Suprapubic skin (tissue), 3 donors: ENCODE measurements at regions not wholly inside any gene's neighbourhood (a gene's known extent, or its start where the extent isn't known, plus 50 kb on each side); places are given as distances from the start of the nearest gene placed in this dataset.

Experiments
- EP300 ChIP-seq: sonication (generic); formaldehyde crosslinking; IDR thresholded peaks from one replicate; pipeline ENCODE4 v1.6.1; 2017; ENCODE audit warnings: antibody characterized with exemption
- POLR2A ChIP-seq, 2 donors: fragments of 450-650 bp; IDR thresholded peaks; one replicate each; pipeline ENCODE4 v1.6.1; 2017; ENCODE audit warnings: antibody characterized with exemption in 2 of 2, mild to moderate bottlenecking in 2 of 2, moderate library complexity in 2 of 2
- TF ChIP-seq, protein P1 (sequence below), 2 donors: fragments of 200-600 bp in 1 of 2; fragments of 450-650 bp in 1 of 2; sonication (generic) in 1 of 2; IDR thresholded peaks; one replicate each; pipeline ENCODE4 v1.5.1; 2016 to 2019; ENCODE audit warnings: antibody characterized with exemption in 2 of 2, mild to moderate bottlenecking in 1 of 2, moderate library complexity in 1 of 2

DNA sequence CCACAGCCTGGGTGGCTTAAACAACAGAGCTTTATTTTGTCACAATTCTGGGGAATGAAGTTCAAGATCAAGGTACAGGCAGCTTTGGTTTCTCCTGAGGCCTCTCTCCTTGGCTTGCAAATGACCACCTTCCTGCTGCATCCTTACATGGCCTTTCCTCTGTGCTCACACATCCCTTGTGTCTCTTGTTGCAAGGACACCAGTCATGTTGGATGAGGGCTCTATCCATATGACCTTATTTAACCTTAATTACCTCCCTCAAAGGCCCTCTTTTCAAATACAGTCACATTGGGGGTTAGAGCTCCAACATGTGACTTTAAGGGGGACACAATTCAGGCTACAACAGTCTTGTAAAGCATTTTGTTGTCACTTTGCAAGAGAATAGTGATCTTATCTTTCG, 65.0 kb upstream of the PLXNA4 start:
- TF ChIP-seq POLR2A (IDR thresholded peaks at IDR 0.05), result no peak
- TF ChIP-seq, protein P1, sequence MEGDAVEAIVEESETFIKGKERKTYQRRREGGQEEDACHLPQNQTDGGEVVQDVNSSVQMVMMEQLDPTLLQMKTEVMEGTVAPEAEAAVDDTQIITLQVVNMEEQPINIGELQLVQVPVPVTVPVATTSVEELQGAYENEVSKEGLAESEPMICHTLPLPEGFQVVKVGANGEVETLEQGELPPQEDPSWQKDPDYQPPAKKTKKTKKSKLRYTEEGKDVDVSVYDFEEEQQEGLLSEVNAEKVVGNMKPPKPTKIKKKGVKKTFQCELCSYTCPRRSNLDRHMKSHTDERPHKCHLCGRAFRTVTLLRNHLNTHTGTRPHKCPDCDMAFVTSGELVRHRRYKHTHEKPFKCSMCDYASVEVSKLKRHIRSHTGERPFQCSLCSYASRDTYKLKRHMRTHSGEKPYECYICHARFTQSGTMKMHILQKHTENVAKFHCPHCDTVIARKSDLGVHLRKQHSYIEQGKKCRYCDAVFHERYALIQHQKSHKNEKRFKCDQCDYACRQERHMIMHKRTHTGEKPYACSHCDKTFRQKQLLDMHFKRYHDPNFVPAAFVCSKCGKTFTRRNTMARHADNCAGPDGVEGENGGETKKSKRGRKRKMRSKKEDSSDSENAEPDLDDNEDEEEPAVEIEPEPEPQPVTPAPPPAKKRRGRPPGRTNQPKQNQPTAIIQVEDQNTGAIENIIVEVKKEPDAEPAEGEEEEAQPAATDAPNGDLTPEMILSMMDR (IDR thresholded peaks at IDR 0.05), result no peak
- TF ChIP-seq EP300, result no peak
